Nephron progenitor cell (in vitro differentiated cells): ENCODE measurements at regions not wholly inside any gene's neighbourhood (a gene's known extent, or its start where the extent isn't known, plus 50 kb on each side); places are given as distances from the start of the nearest gene placed in this dataset.

ENCODE experiments used
- DNase-seq: peaks from one replicate; pipeline ENCODE4 v3.0.0; 2021
- H3K27ac Mint-ChIP-seq: 2 replicates; pipeline ENCODE4 v1.8.0; 2021; ENCODE audit warnings: mild to moderate bottlenecking, moderate library complexity, mixed read lengths
- H3K27me3 Mint-ChIP-seq: 2 replicates; pipeline ENCODE4 v1.8.0; 2021; ENCODE audit warnings: mild to moderate bottlenecking, low read depth, mixed read lengths; ENCODE audit not compliant: poor library complexity
- H3K36me3 Mint-ChIP-seq: 2 replicates; pipeline ENCODE4 v1.8.0; 2021; ENCODE audit warnings: low read depth, mixed read lengths
- H3K4me1 Mint-ChIP-seq: 2 replicates; pipeline ENCODE4 v1.8.0; 2021; ENCODE audit warnings: mixed read lengths
- H3K4me3 Mint-ChIP-seq: 2 replicates; pipeline ENCODE4 v1.8.0; 2021; ENCODE audit warnings: mild to moderate bottlenecking, moderate library complexity, mixed read lengths
- H3K9me3 Mint-ChIP-seq: 2 replicates; pipeline ENCODE4 v1.8.0; 2021; ENCODE audit warnings: mild to moderate bottlenecking, moderate library complexity, mixed read lengths
- TF ChIP-seq, protein P1 (sequence below): fragments of 200-600 bp; sonication (generic); IDR thresholded peaks from 2 replicates; pipeline ENCODE4 v1.5.0; 2021; ENCODE audit warnings: antibody characterized with exemption

DNA sequence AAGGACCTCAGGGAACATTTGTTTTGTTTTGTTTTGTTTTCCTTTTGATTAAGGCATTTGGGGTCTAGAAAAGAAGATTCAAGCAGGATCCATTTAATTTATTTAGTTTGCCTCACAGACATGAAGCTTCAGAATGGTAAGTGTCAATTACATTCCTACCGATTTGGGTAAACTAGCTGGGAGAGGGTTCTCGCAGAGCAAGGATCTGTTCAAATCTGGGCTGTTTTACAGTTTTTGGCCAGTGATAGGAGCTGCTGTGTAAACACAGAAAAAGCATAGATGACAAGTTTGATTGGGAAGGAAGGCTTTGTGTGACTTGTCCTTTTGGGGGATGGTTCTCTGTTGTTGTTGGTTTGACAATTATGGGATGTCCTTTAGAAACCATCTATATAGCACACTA, 470.3 kb upstream of the WWC1 start:
- Mint-ChIP-seq H3K27ac (peak overlapping the region; percentile 13), H3K27me3 (peaks cover 10% of the 10 kb centered on the region), H3K4me3 (no peak overlapping the region), H3K9me3 (no peaks in the 10 kb centered on the region), H3K36me3 (no peaks in the 10 kb centered on the region), H3K4me1 (peaks cover 33% of the 10 kb centered on the region)
- DNase-seq: no peak
- TF ChIP-seq, protein P1, sequence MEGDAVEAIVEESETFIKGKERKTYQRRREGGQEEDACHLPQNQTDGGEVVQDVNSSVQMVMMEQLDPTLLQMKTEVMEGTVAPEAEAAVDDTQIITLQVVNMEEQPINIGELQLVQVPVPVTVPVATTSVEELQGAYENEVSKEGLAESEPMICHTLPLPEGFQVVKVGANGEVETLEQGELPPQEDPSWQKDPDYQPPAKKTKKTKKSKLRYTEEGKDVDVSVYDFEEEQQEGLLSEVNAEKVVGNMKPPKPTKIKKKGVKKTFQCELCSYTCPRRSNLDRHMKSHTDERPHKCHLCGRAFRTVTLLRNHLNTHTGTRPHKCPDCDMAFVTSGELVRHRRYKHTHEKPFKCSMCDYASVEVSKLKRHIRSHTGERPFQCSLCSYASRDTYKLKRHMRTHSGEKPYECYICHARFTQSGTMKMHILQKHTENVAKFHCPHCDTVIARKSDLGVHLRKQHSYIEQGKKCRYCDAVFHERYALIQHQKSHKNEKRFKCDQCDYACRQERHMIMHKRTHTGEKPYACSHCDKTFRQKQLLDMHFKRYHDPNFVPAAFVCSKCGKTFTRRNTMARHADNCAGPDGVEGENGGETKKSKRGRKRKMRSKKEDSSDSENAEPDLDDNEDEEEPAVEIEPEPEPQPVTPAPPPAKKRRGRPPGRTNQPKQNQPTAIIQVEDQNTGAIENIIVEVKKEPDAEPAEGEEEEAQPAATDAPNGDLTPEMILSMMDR: no peak

DNA sequence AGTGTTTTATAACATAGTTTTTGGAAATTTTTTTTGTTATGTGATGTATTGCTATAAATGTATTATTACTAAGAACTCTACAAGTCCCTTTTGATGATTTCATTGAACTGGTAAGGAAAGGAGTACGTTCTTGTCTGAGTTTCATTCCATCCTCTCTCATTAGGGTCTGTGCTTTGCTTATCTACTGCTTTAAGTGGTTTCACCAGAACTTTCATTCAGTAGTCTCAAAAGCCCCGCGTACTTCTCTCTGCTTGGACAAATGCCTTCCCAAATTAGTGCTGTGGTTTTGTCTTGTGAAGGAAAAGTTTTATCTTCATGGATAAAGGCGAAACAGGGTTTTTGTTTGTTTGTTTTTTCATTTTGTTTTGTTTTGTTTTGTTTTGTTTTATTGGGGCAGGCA, 469.8 kb upstream of the WWC1 start:
- no peak for DNase-seq
- H3K36me3 Mint-ChIP-seq: no peaks in the 10 kb centered on the region
- H3K27ac Mint-ChIP-seq: no peak overlapping the region
- H3K27me3 Mint-ChIP-seq: peaks cover 10% of the 10 kb centered on the region
- no peak overlapping the region for H3K4me3 Mint-ChIP-seq
- H3K4me1 Mint-ChIP-seq: peaks cover 33% of the 10 kb centered on the region
- TF ChIP-seq, protein P1: no peak
- no peaks in the 10 kb centered on the region for H3K9me3 Mint-ChIP-seq

DNA sequence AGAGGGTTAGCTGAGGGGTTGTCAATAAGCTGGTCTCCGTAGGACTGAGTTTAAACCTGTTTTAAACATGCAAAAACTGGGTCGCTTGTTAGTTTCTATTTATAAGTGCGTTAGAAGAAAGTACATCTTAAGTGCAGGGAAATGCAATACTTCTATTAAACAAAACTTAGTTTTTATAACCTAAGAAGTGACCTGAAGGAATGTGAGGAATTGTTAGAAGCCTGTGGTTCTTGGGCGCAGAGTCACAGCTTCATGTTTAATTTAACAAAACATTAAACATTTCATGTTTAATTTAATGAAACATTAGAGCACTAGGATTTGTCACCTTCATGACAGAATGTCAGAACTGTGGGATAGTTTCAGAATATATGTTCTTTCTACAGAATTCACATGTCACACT, 469.2 kb upstream of the WWC1 start:
- no peak overlapping the region for H3K27ac Mint-ChIP-seq
- peaks cover 10% of the 10 kb centered on the region for H3K27me3 Mint-ChIP-seq
- peaks cover 33% of the 10 kb centered on the region for H3K4me1 Mint-ChIP-seq
- no peaks in the 10 kb centered on the region for H3K9me3 Mint-ChIP-seq
- no peak overlapping the region for H3K4me3 Mint-ChIP-seq
- TF ChIP-seq, protein P1: no peak
- DNase-seq: no peak
- H3K36me3 Mint-ChIP-seq: no peaks in the 10 kb centered on the region

DNA sequence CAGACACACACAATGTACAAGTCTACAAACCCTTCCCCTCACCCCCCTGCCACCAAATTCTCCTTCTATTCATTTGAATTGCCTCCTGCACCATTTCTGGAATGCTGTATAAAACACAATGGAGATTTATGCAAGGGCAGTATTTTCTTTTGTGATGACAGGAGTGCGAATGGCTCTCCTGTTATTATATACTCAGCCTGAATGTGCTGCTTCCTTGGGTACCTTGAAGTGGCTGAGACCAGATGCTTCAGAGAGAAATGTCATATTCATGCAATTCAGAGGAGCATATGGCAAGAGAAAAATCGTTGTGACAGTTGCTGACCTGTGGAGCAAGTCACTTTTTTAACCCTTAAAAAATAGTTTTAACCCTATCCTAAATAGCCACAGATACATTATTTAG, 468.0 kb upstream of the WWC1 start:
- H3K36me3 Mint-ChIP-seq: no peaks in the 10 kb centered on the region
- peaks cover 15% of the 10 kb centered on the region for H3K27me3 Mint-ChIP-seq
- H3K9me3 Mint-ChIP-seq: no peaks in the 10 kb centered on the region
- H3K4me3 Mint-ChIP-seq: no peak overlapping the region
- no peak overlapping the region for H3K27ac Mint-ChIP-seq
- no peak for DNase-seq
- H3K4me1 Mint-ChIP-seq: peaks cover 33% of the 10 kb centered on the region
- TF ChIP-seq, protein P1: no peak

DNA sequence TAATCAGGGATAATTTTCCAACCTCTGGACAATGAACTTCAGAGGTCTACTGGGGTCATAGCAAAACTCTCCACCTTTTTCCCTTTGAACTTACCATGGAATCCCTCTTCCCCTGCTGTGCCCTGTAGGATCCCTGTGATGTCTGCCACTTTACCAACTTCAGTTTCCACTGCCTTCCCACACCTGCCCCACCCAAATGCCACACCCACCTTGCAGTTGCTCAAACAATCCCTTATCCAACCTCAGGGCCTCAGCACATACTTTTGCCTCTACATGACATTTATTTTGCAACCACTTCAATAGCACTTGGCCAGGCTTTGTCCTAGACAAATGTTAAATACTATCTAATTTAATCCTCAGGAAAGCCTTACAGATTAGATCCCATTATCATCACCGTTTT, 463.7 kb upstream of the WWC1 start:
- no peak overlapping the region for H3K27ac Mint-ChIP-seq

More for the DNA sequence above, 463.7 kb upstream of the WWC1 start:
- peaks cover 11% of the 10 kb centered on the region for H3K4me1 Mint-ChIP-seq
- H3K27me3 Mint-ChIP-seq: peaks cover 5% of the 10 kb centered on the region
- DNase-seq: no peak
- no peak overlapping the region for H3K4me3 Mint-ChIP-seq
- no peaks in the 10 kb centered on the region for H3K36me3 Mint-ChIP-seq
- no peaks in the 10 kb centered on the region for H3K9me3 Mint-ChIP-seq
- TF ChIP-seq, protein P1: no peak
